Fibroblast of lung (primary cell): ENCODE measurements at regions not wholly inside any gene's neighbourhood (a gene's known extent, or its start where the extent isn't known, plus 50 kb on each side); places are given as distances from the start of the nearest gene placed in this dataset.

Experiments used
- DNase-seq, 2 donors: peaks; one replicate each; pipeline versions ENCODE4 v3.0.0 to v3.0.0-alpha.2; 2010; ENCODE audit warnings: low read depth in 2 of 2
- H2AFZ ChIP-seq: 2 replicates; pipeline ENCODE4 v1.5.1; 2012; ENCODE audit warnings: low read length, control low read depth, inconsistent platforms
- H3K27ac ChIP-seq: 2 replicates; pipeline ENCODE4 v1.5.1; 2011; ENCODE audit warnings: low read length, control low read depth; ENCODE audit not compliant: insufficient read depth
- H3K27me3 ChIP-seq: 2 replicates; pipeline ENCODE4 v1.5.1; 2011; ENCODE audit warnings: mild to moderate bottlenecking, low read length; ENCODE audit not compliant: control insufficient read depth, insufficient read depth
- H3K36me3 ChIP-seq: 2 replicates; pipeline ENCODE4 v1.5.1; 2011; ENCODE audit warnings: low read length; ENCODE audit not compliant: control insufficient read depth, insufficient read depth
- H3K4me1 ChIP-seq: 2 replicates; pipeline ENCODE4 v1.5.1; 2011; ENCODE audit warnings: low read length; ENCODE audit not compliant: control insufficient read depth, insufficient read depth; ENCODE audit errors: extremely low read depth
- H3K4me2 ChIP-seq: 2 replicates; pipeline ENCODE4 v1.5.1; 2011; ENCODE audit warnings: low read length, control low read depth; ENCODE audit not compliant: insufficient read depth; ENCODE audit errors: extremely low read depth
- H3K4me3 ChIP-seq, 4 experiments: fragments of 200-600 bp in 1 of 4; sonication (generic) in 1 of 4; replicated peaks in 1 of 4; 2 replicates each; pipeline ENCODE4 v1.5.1; 2011 to 2016; ENCODE audit warnings: low read length in 4 of 4, low read depth in 3 of 4, mild to moderate bottlenecking in 3 of 4, control low read depth in 2 of 4, inconsistent platforms in 1 of 4, mixed read lengths in 1 of 4; ENCODE audit not compliant: insufficient read depth in 1 of 4; ENCODE audit errors: control extremely low read depth in 1 of 4
- H3K79me2 ChIP-seq: 2 replicates; pipeline ENCODE4 v1.5.1; 2012; ENCODE audit warnings: mild to moderate bottlenecking, low read length, inconsistent platforms; ENCODE audit not compliant: control insufficient read depth, insufficient read depth
- H3K9ac ChIP-seq: 2 replicates; pipeline ENCODE4 v1.5.1; 2011; ENCODE audit warnings: mild to moderate bottlenecking, low read length, control low read depth; ENCODE audit not compliant: insufficient read depth
- H3K9me3 ChIP-seq: 2 replicates; pipeline ENCODE4 v1.5.1; 2012; ENCODE audit warnings: low read depth, low read length; ENCODE audit not compliant: control insufficient read depth, insufficient read depth
- H4K20me1 ChIP-seq: 2 replicates; pipeline ENCODE4 v1.5.1; 2011; ENCODE audit warnings: low read length; ENCODE audit not compliant: control insufficient read depth, insufficient read depth; ENCODE audit errors: extremely low read depth
- CTCF ChIP-seq, 2 donors: IDR thresholded peaks in 1 of 2; conservative IDR thresholded peaks in 1 of 2; 1 replicate in 1 of 2; 2 replicates in 1 of 2; pipeline ENCODE4 v1.5.1; 2011 to 2012; ENCODE audit warnings: low read length in 2 of 2, control low read depth in 1 of 2, inconsistent platforms in 1 of 2, low read depth in 1 of 2, mild to moderate bottlenecking in 1 of 2
- EZH2 ChIP-seq: IDR thresholded peaks from 2 replicates; pipeline ENCODE4 v1.5.1; 2012; ENCODE audit warnings: low read length, control low read depth, mild to moderate bottlenecking; ENCODE audit errors: missing control alignments

- H3K27ac ChIP-seq: no peak overlapping the region
- DNase-seq: no peak
- H3K4me1 ChIP-seq: no peaks in the 10 kb centered on the region
- H3K27me3 ChIP-seq: no peaks in the 10 kb centered on the region
- H4K20me1 ChIP-seq: no peaks in the 10 kb centered on the region
- H3K9me3 ChIP-seq: no peaks in the 10 kb centered on the region
- no peak overlapping the region for H3K4me2 ChIP-seq
- no peak for TF ChIP-seq EZH2
- TF ChIP-seq CTCF (conservative IDR thresholded peaks at IDR 0.05 in 1 of 2, IDR thresholded peaks at IDR 0.05 in 1 of 2; ENCODE audit: low read depth in 1 of 2, low read length in 2 of 2): no peak
- no peaks in the 10 kb centered on the region for H3K79me2 ChIP-seq
- no peaks in the 10 kb centered on the region for H3K36me3 ChIP-seq
- H3K4me3 ChIP-seq: no peak overlapping the region
- H2AFZ ChIP-seq: no peak overlapping the region
- no peak overlapping the region for H3K9ac ChIP-seq
Measured at GRCh38 chr12:78328524-78328923, 497.8 kb downstream of the NAV3 start.

GRCh38 chr12:78330131-78330530, 499.4 kb downstream of the NAV3 start:
- H3K79me2 ChIP-seq: no peaks in the 10 kb centered on the region
- no peak overlapping the region for H2AFZ ChIP-seq
- DNase-seq: no peak
- no peaks in the 10 kb centered on the region for H4K20me1 ChIP-seq
- no peaks in the 10 kb centered on the region for H3K27me3 ChIP-seq
- TF ChIP-seq EZH2: no peak
- TF ChIP-seq CTCF (conservative IDR thresholded peaks at IDR 0.05 in 1 of 2, IDR thresholded peaks at IDR 0.05 in 1 of 2; ENCODE audit: low read depth in 1 of 2, low read length in 2 of 2): no peak
- no peak overlapping the region for H3K4me2 ChIP-seq
- no peaks in the 10 kb centered on the region for H3K9me3 ChIP-seq
- H3K36me3 ChIP-seq: no peaks in the 10 kb centered on the region
- H3K4me3 ChIP-seq: no peak overlapping the region
- H3K27ac ChIP-seq: no peak overlapping the region
- H3K4me1 ChIP-seq: no peaks in the 10 kb centered on the region
- no peak overlapping the region for H3K9ac ChIP-seq

GRCh38 chr12:78331181-78331580, 500.5 kb downstream of the NAV3 start:
- no peaks in the 10 kb centered on the region for H3K4me1 ChIP-seq
- no peaks in the 10 kb centered on the region for H3K36me3 ChIP-seq
- H3K4me3 ChIP-seq: no peak overlapping the region
- no peak overlapping the region for H3K9ac ChIP-seq
- TF ChIP-seq EZH2 (no peak), CTCF (conservative IDR thresholded peaks at IDR 0.05 in 1 of 2, IDR thresholded peaks at IDR 0.05 in 1 of 2; ENCODE audit: low read depth in 1 of 2, low read length in 2 of 2) (no peak)
- no peaks in the 10 kb centered on the region for H3K79me2 ChIP-seq
- no peak for DNase-seq
- H3K27me3 ChIP-seq: no peaks in the 10 kb centered on the region
- no peak overlapping the region for H3K4me2 ChIP-seq
- no peak overlapping the region for H3K27ac ChIP-seq
- no peaks in the 10 kb centered on the region for H3K9me3 ChIP-seq
- H4K20me1 ChIP-seq: no peaks in the 10 kb centered on the region
- no peak overlapping the region for H2AFZ ChIP-seq
